C4-2B (cell line): ENCODE measurements at regions not wholly inside any gene's neighbourhood (a gene's known extent, or its start where the extent isn't known, plus 50 kb on each side); places are given as distances from the start of the nearest gene placed in this dataset.

Source experiments
- H3K27ac ChIP-seq: fragments of 450-650 bp; 2 replicates; pipeline ENCODE4 v1.5.1; 2017
- CTCF ChIP-seq: fragments of 450-650 bp; conservative IDR thresholded peaks from 2 replicates; pipeline ENCODE4 v1.5.1; 2017; ENCODE audit warnings: mild to moderate bottlenecking
- ZFX ChIP-seq: fragments of 450-650 bp; IDR thresholded peaks from 2 replicates; pipeline ENCODE4 v1.6.1; 2017

- H3K27ac ChIP-seq: no peak overlapping the region
- TF ChIP-seq CTCF (no peak), ZFX (no peak)
Observed at GRCh38 chr13:88602786-88603777, 931.9 kb downstream of the SLITRK5 start.

GRCh38 chr13:88617176-88617575 is 946.0 kb downstream of the SLITRK5 start:
- no peak overlapping the region for H3K27ac ChIP-seq
- no peak for TF ChIP-seq ZFX
- TF ChIP-seq CTCF: no peak

- TF ChIP-seq CTCF (no peak), ZFX (no peak)
- no peak overlapping the region for H3K27ac ChIP-seq
Observed at GRCh38 chr13:88622362-88622973, 951.3 kb downstream of the SLITRK5 start.

GRCh38 chr13:88623150-88623549 is 952.0 kb downstream of the SLITRK5 start:
- H3K27ac ChIP-seq: no peak overlapping the region
- TF ChIP-seq ZFX: no peak
- no peak for TF ChIP-seq CTCF

- TF ChIP-seq ZFX (no peak), CTCF (no peak)
- H3K27ac ChIP-seq: no peak overlapping the region
Observed at GRCh38 chr13:88627071-88627470, 955.9 kb downstream of the SLITRK5 start.

- no peak overlapping the region for H3K27ac ChIP-seq
- TF ChIP-seq ZFX (no peak), CTCF (no peak)
Observed at GRCh38 chr13:88628882-88629281, 957.7 kb downstream of the SLITRK5 start.

GRCh38 chr13:88637935-88638334 is 966.8 kb downstream of the SLITRK5 start:
- no peak overlapping the region for H3K27ac ChIP-seq
- TF ChIP-seq CTCF: no peak
- no peak for TF ChIP-seq ZFX
